SK-N-SH (cell line): ENCODE measurements at regions not wholly inside any gene's neighbourhood (a gene's known extent, or its start where the extent isn't known, plus 50 kb on each side); places are given as distances from the start of the nearest gene placed in this dataset.

ENCODE experiments used
- CTCF ChIA-PET: fragments of 300-600, 350-600 bp; formaldehyde crosslinking; extraction: SDS; loops from one replicate; lab custom pipeline; 2021; lab: Yijun Ruan, JAX
- POLR2A ChIA-PET: fragments of 350-600 bp; sonication (Branson Sonifier 250); formaldehyde crosslinking; extraction: SDS; loops from one replicate; lab custom pipeline; 2020; ENCODE audit warnings: antibody characterized with exemption, inconsistent platforms; lab: Yijun Ruan, JAX
- DNase-seq: peaks from one replicate; pipeline ENCODE4 v3.0.0; 2012
- H2AFZ ChIP-seq: fragments of 200-600 bp; sonication (generic); 2 replicates; pipeline ENCODE4 v1.8.1; 2016; ENCODE audit warnings: antibody characterized with exemption, mild to moderate bottlenecking, low read depth
- H3F3A ChIP-seq: fragments of 200-600 bp; sonication (generic); replicated peaks from 2 replicates; pipeline ENCODE3; 2016; ENCODE audit warnings: antibody characterized with exemption, mild to moderate bottlenecking; ENCODE audit not compliant: insufficient read depth
- H3K27ac ChIP-seq, 2 experiments: fragments of 200-500 bp in 1 of 2; fragments of 200-600 bp in 1 of 2; sonication (Bioruptor generic) in 1 of 2; sonication (generic), shearing (Covaris generic) in 1 of 2; 2 replicates each; pipeline versions ENCODE4 v1.5.1 to v1.6.1; 2014 to 2016; ENCODE audit warnings: low read depth in 2 of 2, inconsistent platforms in 1 of 2, low read length in 1 of 2, mild to moderate bottlenecking in 1 of 2, mixed read lengths in 1 of 2
- H3K27me3 ChIP-seq: fragments of 200-600 bp; sonication (generic), shearing (Covaris generic); 2 replicates; pipeline ENCODE4 v1.6.1; 2016; ENCODE audit warnings: mixed run types; ENCODE audit not compliant: insufficient read depth
- H3K36me3 ChIP-seq, 2 experiments: fragments of 200-500 bp in 1 of 2; fragments of 200-600 bp in 1 of 2; sonication (Bioruptor generic) in 1 of 2; sonication (generic) in 1 of 2; replicated peaks in 1 of 2; 2 replicates each; pipeline versions ENCODE3 to v1.5.1; 2014 to 2016; ENCODE audit warnings: low read length in 1 of 2, mild to moderate bottlenecking in 1 of 2; ENCODE audit not compliant: insufficient read depth in 2 of 2, control insufficient read depth in 1 of 2
- H3K4me1 ChIP-seq, 2 experiments: fragments of 200-500 bp in 1 of 2; fragments of 200-600 bp in 1 of 2; sonication (Bioruptor generic) in 1 of 2; sonication (generic), shearing (Covaris generic) in 1 of 2; 2 replicates each; pipeline versions ENCODE4 v1.5.1 to v1.6.1; 2014 to 2016; ENCODE audit warnings: low read depth in 1 of 2, low read length in 1 of 2, mixed run types in 1 of 2; ENCODE audit not compliant: insufficient read depth in 2 of 2, control insufficient read depth in 1 of 2
- H3K4me2 ChIP-seq: fragments of 200-600 bp; sonication (generic), shearing (Covaris generic); 2 replicates; pipeline ENCODE4 v1.6.1; 2017; ENCODE audit warnings: mixed run types
- H3K4me3 ChIP-seq, 2 experiments: fragments of 200-500 bp in 1 of 2; fragments of 200-600 bp in 1 of 2; sonication (Bioruptor generic) in 1 of 2; sonication (generic), shearing (Covaris generic) in 1 of 2; 2 replicates each; pipeline versions ENCODE4 v1.5.1 to v1.8.1; 2014 to 2016; ENCODE audit warnings: low read depth in 2 of 2, inconsistent platforms in 1 of 2, low read length in 1 of 2, mild to moderate bottlenecking in 1 of 2, mixed read lengths in 1 of 2, moderate library complexity in 1 of 2
- H3K79me2 ChIP-seq: fragments of 200-600 bp; sonication (generic); 2 replicates; pipeline ENCODE4 v1.8.1; 2017; ENCODE audit warnings: mild to moderate bottlenecking; ENCODE audit not compliant: insufficient read depth
- H3K9ac ChIP-seq: fragments of 200-600 bp; sonication (generic); 2 replicates; pipeline ENCODE4 v1.6.1; 2017; ENCODE audit warnings: mixed run types
- H3K9me2 ChIP-seq: fragments of 200-600 bp; sonication (generic); 2 replicates; pipeline ENCODE4 v1.6.1; 2017; ENCODE audit warnings: mixed run types
- H3K9me3 ChIP-seq: fragments of 200-600 bp; sonication (generic); 2 replicates; pipeline ENCODE4 v1.6.1; 2017; ENCODE audit warnings: mixed run types, mild to moderate bottlenecking, moderate library complexity
- H4K20me1 ChIP-seq: fragments of 200-600 bp; sonication (generic); 2 replicates; pipeline ENCODE4 v1.6.1; 2017; ENCODE audit warnings: mild to moderate bottlenecking, mixed run types; ENCODE audit not compliant: insufficient read depth
- CTCF ChIP-seq: fragments of 200-600 bp; sonication (generic); IDR thresholded peaks from 2 replicates; pipeline ENCODE4 v1.6.1; 2017; ENCODE audit warnings: antibody characterized with exemption, mild to moderate bottlenecking, moderate library complexity
- ELF1 ChIP-seq: IDR thresholded peaks from 2 replicates; pipeline ENCODE4 v1.4.0; 2012
- EP300 ChIP-seq, 2 experiments: IDR thresholded peaks; 2 replicates each; pipeline versions ENCODE4 v1.4.0 to v1.6.1; 2012; ENCODE audit warnings: borderline replicate concordance in 1 of 2, low read depth in 1 of 2, low read length in 1 of 2
- EZH2phosphoT487 ChIP-seq: fragments of 200-600 bp; sonication (generic); IDR thresholded peaks from 2 replicates; pipeline ENCODE4 v1.6.1; 2017; ENCODE audit warnings: low read depth, mixed run types, mild to moderate bottlenecking, antibody characterized with exemption, moderate library complexity, borderline replicate concordance
- FOXJ3 ChIP-seq: sonication (generic); formaldehyde crosslinking; IDR thresholded peaks from 2 replicates; pipeline ENCODE4 v1.5.1; 2020; ENCODE audit warnings: mild to moderate bottlenecking, missing genetic modification reagents
- FOXM1 ChIP-seq: IDR thresholded peaks from 2 replicates; pipeline ENCODE4 v1.4.0; 2012; ENCODE audit warnings: low read depth, mild to moderate bottlenecking
- GATA2 ChIP-seq: sonication (generic); formaldehyde crosslinking; IDR thresholded peaks from 2 replicates; pipeline ENCODE4 v1.5.0; 2020; ENCODE audit warnings: mild to moderate bottlenecking, missing genetic modification reagents
- JUND ChIP-seq: IDR thresholded peaks from 2 replicates; pipeline ENCODE4 v1.4.0; 2012
- MAX ChIP-seq: IDR thresholded peaks from 2 replicates; pipeline ENCODE4 v1.4.0; 2012; ENCODE audit warnings: low read depth
- MXI1 ChIP-seq: IDR thresholded peaks from 2 replicates; pipeline ENCODE4 v1.6.1; 2012; ENCODE audit warnings: mild to moderate bottlenecking, low read depth, low read length, improper control_type of control experiment
- NRF1 ChIP-seq: IDR thresholded peaks from 2 replicates; pipeline ENCODE4 v1.6.1; 2012; ENCODE audit warnings: low read depth, mild to moderate bottlenecking, low read length
- POLR2AphosphoS5 ChIP-seq: IDR thresholded peaks from 2 replicates; pipeline ENCODE4 v1.6.1; 2012; ENCODE audit warnings: low read depth, low read length
- RAD21 ChIP-seq: IDR thresholded peaks from 2 replicates; pipeline ENCODE4 v1.6.1; 2012; ENCODE audit warnings: mild to moderate bottlenecking, low read length
- REST ChIP-seq: IDR thresholded peaks from 2 replicates; pipeline ENCODE4 v1.6.1; 2012; ENCODE audit warnings: mild to moderate bottlenecking, low read depth, low read length, moderate library complexity
- SMC3 ChIP-seq: IDR thresholded peaks from 2 replicates; pipeline ENCODE4 v1.6.1; 2012; ENCODE audit warnings: low read depth, low read length, improper control_type of control experiment
- TEAD4 ChIP-seq: IDR thresholded peaks from 2 replicates; pipeline ENCODE4 v1.4.0; 2012; ENCODE audit warnings: mild to moderate bottlenecking, borderline replicate concordance; ENCODE audit not compliant: insufficient read depth
- ZBTB33 ChIP-seq: IDR thresholded peaks from 2 replicates; pipeline ENCODE4 v1.4.0; 2012; ENCODE audit warnings: low read depth, borderline replicate concordance
- WGBS: methylation state at CpG from one replicate; pipeline ENCODE4 v1.1.6; 2017; ENCODE audit warnings: low lambda C conversion rate; 5-methylcytosine and 5-hydroxymethylcytosine counted together

GRCh38 chr11:112725636-112726035 lies 235.6 kb upstream of the NCAM1 start:
- no peak for TF ChIP-seq REST
- TF ChIP-seq GATA2 (CRISPR knock-in tag), result no peak
- TF ChIP-seq MXI1, result no peak
- no peak for TF ChIP-seq RAD21
- TF ChIP-seq ELF1, result no peak
- TF ChIP-seq FOXM1, result no peak
- no peak for TF ChIP-seq EP300 (IDR thresholded peaks at IDR 0.05; ENCODE audit: borderline replicate concordance in 1 of 2, low read depth in 1 of 2, low read length in 1 of 2)
- TF ChIP-seq TEAD4, result no peak
- TF ChIP-seq NRF1, result no peak
- TF ChIP-seq ZBTB33, result no peak
- TF ChIP-seq EZH2phosphoT487, result no peak
- no peak for TF ChIP-seq MAX
- TF ChIP-seq POLR2AphosphoS5, result no peak
- no peak for TF ChIP-seq JUND
- no peak for TF ChIP-seq SMC3
- TF ChIP-seq FOXJ3 (CRISPR knock-in tag), result no peak
- no peak for TF ChIP-seq CTCF
- no peaks in the 10 kb centered on the region for H4K20me1 ChIP-seq
- ChIA-PET CTCF (interaction anchor here (0.5 kb wide), 1 partner anchor 9 kb away, joined by 3 read pairs; no protein-coding TSS in a partner anchor), POLR2A (no interaction called here)
- H3K4me2 ChIP-seq, result no peak overlapping the region
- DNase-seq, result no peak
- H3K79me2 ChIP-seq, result no peaks in the 10 kb centered on the region
- no peaks in the 10 kb centered on the region for H3K27me3 ChIP-seq
- no peak overlapping the region for H3K9ac ChIP-seq
- H2AFZ ChIP-seq, result no peak overlapping the region
- H3K4me3 ChIP-seq, result no peak overlapping the region
- H3K9me2 ChIP-seq, result no peaks in the 10 kb centered on the region
- no peaks in the 10 kb centered on the region for H3F3A ChIP-seq
- peaks cover 0 to 15% of the 10 kb centered on the region in 2 experiments; a peak in 1 of 4 replicates for H3K4me1 ChIP-seq
- H3K36me3 ChIP-seq, result no peaks in the 10 kb centered on the region
- 45% methylated on average over 3 of the region's 3 CpGs for WGBS
- H3K9me3 ChIP-seq, result no peaks in the 10 kb centered on the region
- H3K27ac ChIP-seq, result no peak overlapping the region
